HEK293 (cell line): ENCODE measurements at regions not wholly inside any gene's neighbourhood (a gene's known extent, or its start where the extent isn't known, plus 50 kb on each side); places are given as distances from the start of the nearest gene placed in this dataset.

Source experiments
- ZNF350 ChIP-seq: fragments of 450-650 bp; formaldehyde crosslinking; IDR thresholded peaks from 2 replicates; pipeline ENCODE4 v1.5.0; 2017; ENCODE audit warnings: missing biosample characterization, mild to moderate bottlenecking, missing genetic modification characterization
- ZNF561 ChIP-seq: fragments of 450-650 bp; IDR thresholded peaks from 2 replicates; pipeline ENCODE4 v1.5.1; 2018; ENCODE audit warnings: missing biosample characterization, missing genetic modification characterization, borderline replicate concordance
- ZNF776 ChIP-seq: fragments of 450-650 bp; formaldehyde crosslinking; IDR thresholded peaks from 2 replicates; pipeline ENCODE4 v1.5.0; 2017; ENCODE audit warnings: missing biosample characterization, missing genetic modification characterization, borderline replicate concordance

GRCh38 chr3:107271787-107272387 is 105.4 kb upstream of the CCDC54 start:
- no peak for TF ChIP-seq ZNF350 (tag by site-specific recombination)
- no peak for TF ChIP-seq ZNF776 (tag by site-specific recombination)
- no peak for TF ChIP-seq ZNF561 (tag by site-specific recombination)
